GM18508 (cell line): ENCODE measurements at regions not wholly inside any gene's neighbourhood (a gene's known extent, or its start where the extent isn't known, plus 50 kb on each side); places are given as distances from the start of the nearest gene placed in this dataset.
A peak's percentile ranks its signal among the peaks of the same experiment; 100 is the strongest.

Experiments
- ATAC-seq: cut with Tn5 transposase; IDR thresholded peaks from one replicate; pipeline ENCODE4 v1.9.1; 2021; ENCODE audit warnings: moderate number of reproducible peaks; ENCODE audit not compliant: insufficient read depth, unreplicated experiment

- ATAC-seq: no peak
These were observed 349.5 kb downstream of the GXYLT1 start for GRCh38 chr12:41795051-41795600.

- ATAC-seq: no peak
These were observed 350.3 kb downstream of the GXYLT1 start for GRCh38 chr12:41794336-41794735.

DNA sequence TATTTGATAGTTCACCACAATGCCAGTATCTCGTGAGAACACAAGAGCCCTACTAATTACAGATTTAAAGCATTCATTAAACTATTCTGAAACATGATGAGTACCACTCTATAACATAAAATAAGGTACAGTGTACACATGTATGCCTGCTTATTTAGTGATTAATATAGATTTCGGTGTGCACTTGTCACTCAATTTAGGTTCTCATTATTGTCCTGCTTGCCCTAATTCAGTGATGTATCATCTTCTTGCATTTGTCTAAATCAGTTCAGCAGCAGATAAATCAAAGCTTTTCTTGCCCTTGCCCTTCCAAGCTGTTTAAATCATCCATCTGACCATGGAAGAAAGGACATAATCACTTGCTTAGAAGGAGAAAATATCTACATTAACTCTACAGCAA lies 359.7 kb downstream of the GXYLT1 start:
- ATAC-seq: no peak

- no peak for ATAC-seq
These were observed 365.7 kb downstream of the GXYLT1 start for GRCh38 chr12:41778934-41779333.

DNA sequence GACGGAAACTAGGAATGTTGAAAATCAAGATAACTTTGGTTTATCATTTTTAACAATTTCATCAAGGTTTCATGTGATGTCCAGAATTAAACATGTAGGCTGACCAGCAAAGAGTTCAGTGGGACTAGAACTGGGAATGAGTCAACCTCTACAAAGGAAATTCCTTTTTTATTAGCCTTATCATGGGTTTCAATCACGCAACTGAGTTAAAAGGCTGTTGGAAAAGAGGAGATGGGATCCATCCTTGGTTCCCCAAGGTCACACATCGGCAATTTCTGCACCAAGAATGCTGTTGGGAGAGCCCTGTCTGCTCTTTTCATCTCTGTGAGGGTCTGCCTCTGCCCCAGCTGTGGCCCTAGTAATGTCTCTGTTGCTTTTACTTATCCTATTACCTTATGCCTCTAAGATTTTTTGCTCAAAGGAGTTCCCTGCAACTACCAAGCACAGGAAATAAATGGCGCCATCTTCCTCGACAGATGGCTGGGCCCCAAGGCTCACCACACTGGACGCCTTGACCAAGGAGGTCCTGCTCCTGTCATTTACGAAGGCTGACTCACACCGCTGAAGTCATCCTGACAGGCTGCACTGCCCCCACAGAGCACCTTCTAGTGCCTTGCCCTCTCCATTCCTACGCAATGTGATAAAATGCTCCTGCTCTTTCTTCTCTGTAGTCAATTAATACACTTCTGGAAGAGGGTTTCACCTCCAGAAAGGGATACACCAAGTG lies 367.4 kb downstream of the GXYLT1 start:
- no peak for ATAC-seq

GRCh38 chr12:41772478-41772877 lies 372.2 kb downstream of the GXYLT1 start:
- ATAC-seq: no peak

GRCh38 chr12:41769810-41770209 lies 374.9 kb downstream of the GXYLT1 start:
- peak; percentile 89 for ATAC-seq

- ATAC-seq: no peak
These were observed 376.2 kb downstream of the GXYLT1 start for GRCh38 chr12:41768456-41768855.

DNA sequence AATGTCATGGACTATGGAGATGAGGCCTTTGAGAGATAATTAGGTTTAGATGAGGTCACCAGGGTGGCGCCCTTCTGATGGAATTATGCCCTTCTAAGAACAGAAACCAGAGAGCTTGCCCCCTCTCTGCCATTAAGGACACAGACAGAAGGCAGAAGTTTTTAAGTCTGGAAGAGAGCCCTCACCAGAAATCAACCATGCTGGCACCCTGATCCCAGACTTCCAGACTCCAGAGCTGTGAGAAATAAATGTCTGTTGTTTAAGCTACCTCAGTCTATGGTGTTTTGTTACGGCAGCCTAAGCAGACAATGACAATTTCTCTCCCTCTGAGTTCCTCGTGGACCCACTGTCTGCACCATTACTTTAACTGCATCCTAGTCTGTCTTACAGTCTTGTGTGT lies 382.0 kb downstream of the GXYLT1 start:
- no peak for ATAC-seq

- no peak for ATAC-seq
These were observed 399.1 kb downstream of the GXYLT1 start for GRCh38 chr12:41745593-41745992.

DNA sequence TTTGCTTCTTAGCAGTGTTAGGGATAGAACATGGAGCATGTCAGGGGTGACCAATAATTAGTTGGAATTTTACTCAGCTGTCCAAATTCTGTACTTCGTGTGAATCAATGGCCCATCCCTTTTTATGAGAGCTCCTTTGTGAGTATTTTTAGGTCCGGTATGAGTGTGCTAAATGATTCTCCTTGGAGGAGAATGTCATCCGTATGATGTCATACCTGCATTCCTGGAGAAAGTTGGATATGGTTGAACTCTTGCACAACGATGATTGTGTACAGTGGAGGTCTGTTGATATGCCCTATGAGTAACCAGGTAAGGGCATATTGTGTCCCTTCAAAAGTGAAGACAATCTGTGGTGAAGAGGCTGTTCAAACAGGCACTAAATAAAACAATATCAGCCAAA lies 400.8 kb downstream of the GXYLT1 start:
- ATAC-seq: no peak

- ATAC-seq: no peak
These were observed 405.6 kb downstream of the GXYLT1 start for GRCh38 chr12:41739066-41739465.

DNA sequence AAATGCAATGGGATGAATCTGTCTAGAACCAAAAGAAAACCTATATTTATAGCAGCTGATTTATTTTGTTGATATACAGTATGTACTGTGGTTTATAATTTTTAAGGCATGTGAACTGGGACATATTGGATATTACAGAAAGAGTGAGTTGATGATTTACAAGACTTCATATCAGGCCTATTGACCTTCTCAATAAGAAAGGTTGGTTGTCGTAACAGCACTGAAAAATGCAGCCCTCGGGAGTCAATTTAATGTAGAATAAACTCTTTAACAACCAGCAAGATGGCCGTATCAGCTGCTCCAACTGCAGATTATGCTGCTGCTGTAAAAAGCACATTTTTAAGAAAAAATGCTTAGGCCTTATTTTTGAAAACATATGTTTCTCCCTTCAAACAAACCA lies 407.3 kb downstream of the GXYLT1 start:
- ATAC-seq: no peak

GRCh38 chr12:41736436-41736835 lies 408.2 kb downstream of the GXYLT1 start:
- ATAC-seq: no peak

DNA sequence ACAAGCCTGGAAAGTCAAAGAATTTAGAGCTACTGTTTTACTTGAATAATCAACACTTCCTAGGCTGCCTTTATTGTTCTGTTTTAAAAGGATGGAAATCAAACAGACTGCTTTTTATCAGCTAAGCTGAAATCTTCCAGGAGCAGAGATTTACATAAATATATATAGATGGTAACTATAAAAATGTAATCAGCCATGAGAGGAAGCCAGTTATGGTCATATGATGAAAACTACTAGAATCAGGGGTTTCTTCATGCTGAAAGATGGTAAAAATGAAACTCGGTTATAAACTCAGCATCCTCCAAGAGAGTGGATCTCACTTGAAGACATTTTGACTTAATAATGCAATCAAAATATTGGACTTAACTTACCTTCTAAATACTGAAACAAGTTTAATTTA lies 413.0 kb downstream of the GXYLT1 start:
- ATAC-seq: no peak

GRCh38 chr12:41731061-41731460 lies 413.6 kb downstream of the GXYLT1 start:
- no peak for ATAC-seq

DNA sequence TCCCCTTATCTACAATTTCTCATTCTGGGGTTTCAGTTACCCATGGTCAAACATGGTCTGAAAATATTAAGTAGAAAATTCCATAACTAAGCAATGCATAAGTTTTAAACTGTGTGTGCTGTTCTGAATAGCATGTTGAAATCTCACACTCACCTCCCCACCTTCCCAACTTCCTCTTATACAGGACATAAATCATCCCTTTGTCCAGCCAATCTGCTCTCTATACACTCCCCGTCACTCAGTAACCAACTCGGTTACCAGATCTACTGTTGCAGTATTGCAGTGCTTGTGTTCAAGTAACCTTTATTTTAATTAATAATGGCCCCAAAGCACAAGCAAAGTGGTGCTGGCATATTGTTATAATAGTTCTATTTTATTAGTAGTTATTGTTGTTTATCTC lies 420.5 kb downstream of the GXYLT1 start:
- no peak for ATAC-seq

- no peak for ATAC-seq
These were observed 425.5 kb downstream of the GXYLT1 start for GRCh38 chr12:41719214-41719613.

DNA sequence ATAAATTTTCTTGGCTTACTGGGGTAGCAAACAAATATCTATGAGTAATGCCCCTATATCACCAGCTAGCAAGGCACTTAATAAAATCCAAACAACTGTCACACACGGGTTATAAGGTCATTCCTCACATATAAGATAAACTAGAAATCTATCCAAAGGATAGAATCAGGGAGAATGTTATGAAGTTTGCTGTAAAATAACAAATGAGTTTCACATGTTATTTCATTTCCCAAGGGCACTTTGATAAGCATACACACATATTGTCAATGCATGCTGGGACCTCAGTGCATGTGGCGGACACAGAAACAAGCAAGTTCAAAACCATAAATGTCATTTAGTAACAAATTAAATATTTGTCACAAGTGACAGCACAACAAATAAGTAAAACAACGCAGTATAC lies 429.4 kb downstream of the GXYLT1 start:
- no peak for ATAC-seq

GRCh38 chr12:41709463-41710285 lies 435.0 kb downstream of the GXYLT1 start:
- ATAC-seq: no peak

DNA sequence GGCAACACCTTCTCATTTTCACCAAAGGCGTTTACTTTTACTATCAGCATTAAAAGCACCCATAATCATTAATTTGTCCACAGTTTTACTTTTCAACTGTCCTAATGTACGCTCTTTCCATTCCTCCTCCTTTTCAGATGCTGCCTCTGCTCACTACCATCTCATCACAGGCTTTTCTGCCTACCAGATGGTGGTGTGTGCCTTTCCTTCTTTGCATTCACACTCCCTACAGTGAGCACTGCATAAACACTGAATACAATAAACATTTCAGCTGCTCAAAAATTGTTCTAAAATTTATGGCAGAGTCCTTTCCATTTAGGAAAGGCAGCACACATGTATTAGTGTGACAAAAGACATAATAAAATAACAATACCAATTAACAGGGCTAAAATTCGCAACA lies 435.7 kb downstream of the GXYLT1 start:
- no peak for ATAC-seq
